ENCODE measurements at regions not wholly inside any gene's neighbourhood (a gene's known extent, or its start where the extent isn't known, plus 50 kb on each side); places are given as distances from the start of the nearest gene placed in this dataset.

DNA sequence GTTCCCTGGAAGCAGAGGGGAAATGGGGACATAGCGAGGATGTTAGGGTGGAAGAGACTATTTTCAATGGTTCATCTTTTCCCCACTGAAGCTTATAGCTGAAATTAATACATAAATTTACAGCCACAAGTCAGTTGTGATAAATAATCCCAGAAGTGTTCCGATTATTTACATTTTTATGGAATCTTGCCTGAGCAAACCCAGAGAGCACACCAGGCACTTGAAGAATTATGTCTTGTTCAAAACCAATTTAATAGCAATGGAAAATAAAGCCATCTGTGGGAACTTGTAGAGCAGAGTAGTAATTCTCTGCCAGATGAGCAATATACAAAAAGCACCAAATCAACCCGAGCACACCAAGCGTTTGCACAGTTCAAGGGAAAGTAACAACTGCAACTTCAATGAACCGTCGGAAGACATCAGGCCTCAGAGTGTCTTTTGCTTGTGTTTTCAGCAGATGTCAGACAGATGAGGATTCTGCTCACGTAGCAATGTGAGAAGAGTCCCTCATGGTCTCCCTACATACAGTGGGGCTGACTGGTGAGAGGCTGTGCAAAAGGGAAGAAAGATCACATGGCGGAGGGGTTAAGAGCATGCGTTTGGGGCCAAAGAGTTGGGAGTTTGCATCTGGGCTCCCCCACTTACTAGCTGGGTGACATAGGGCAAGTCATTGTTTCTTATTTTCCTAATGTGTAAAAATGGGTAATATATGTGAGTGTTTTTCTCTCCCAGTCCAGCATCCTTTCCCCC lies 148.7 kb upstream of the HS3ST2 start:
- Histone ChIP-seq H3K4me3 (no peak overlapping the region), H3K36me3 (no peaks in the 10 kb centered on the region), H3K9me3 (no peaks in the 10 kb centered on the region), H3K27ac (no peak overlapping the region), H3K27me3 (peaks cover 0 to 7% (median 0%) of the 10 kb centered on the region in 3 donors), H3K4me1 (no peaks in the 10 kb centered on the region)
- DNase-seq (no peak), ATAC-seq (no peak)
- in situ Hi-C loops (cut with MboI; ENCODE audit: low sequenced_read_pairs in 4 of 4): no loop called here
- TF ChIP-seq, protein P1, sequence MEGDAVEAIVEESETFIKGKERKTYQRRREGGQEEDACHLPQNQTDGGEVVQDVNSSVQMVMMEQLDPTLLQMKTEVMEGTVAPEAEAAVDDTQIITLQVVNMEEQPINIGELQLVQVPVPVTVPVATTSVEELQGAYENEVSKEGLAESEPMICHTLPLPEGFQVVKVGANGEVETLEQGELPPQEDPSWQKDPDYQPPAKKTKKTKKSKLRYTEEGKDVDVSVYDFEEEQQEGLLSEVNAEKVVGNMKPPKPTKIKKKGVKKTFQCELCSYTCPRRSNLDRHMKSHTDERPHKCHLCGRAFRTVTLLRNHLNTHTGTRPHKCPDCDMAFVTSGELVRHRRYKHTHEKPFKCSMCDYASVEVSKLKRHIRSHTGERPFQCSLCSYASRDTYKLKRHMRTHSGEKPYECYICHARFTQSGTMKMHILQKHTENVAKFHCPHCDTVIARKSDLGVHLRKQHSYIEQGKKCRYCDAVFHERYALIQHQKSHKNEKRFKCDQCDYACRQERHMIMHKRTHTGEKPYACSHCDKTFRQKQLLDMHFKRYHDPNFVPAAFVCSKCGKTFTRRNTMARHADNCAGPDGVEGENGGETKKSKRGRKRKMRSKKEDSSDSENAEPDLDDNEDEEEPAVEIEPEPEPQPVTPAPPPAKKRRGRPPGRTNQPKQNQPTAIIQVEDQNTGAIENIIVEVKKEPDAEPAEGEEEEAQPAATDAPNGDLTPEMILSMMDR (IDR thresholded peaks at IDR 0.05 in 4 of 5, conservative IDR thresholded peaks at IDR 0.05 in 1 of 5): no peak
- intact Hi-C loops (cut with DNase I; ENCODE audit: low total_unique reads): no loop called here

DNA sequence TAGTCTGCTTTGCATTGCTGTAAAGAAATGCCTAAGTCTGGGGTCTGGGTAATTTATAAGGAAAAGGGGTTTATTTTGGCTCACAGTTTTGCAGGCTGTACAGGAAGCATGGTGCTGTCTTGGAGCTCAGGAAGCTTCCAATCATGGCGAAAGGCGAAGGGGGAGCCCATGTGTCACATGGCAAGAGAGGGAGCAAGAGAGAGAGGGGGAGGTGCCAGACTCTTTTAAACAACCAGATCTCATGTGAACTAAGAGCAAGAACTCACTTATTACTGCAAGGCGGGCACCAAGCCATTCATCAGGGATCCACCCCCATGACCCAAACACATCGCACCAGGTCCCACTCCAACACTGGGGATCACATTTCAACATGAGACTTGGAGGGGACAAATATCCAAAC lies 148.2 kb upstream of the HS3ST2 start:
- Histone ChIP-seq H3K9me3 (no peaks in the 10 kb centered on the region), H3K4me1 (no peaks in the 10 kb centered on the region), H3K4me3 (no peak overlapping the region), H3K27me3 (peaks cover 0 to 7% (median 0%) of the 10 kb centered on the region in 3 donors), H3K36me3 (no peaks in the 10 kb centered on the region), H3K27ac (no peak overlapping the region)
- in situ Hi-C loops (cut with MboI; ENCODE audit: low sequenced_read_pairs in 4 of 4): no loop called here
- TF ChIP-seq POLR2A (IDR thresholded peaks at IDR 0.05): no peak
- TF ChIP-seq, protein P1 (IDR thresholded peaks at IDR 0.05 in 4 of 5, conservative IDR thresholded peaks at IDR 0.05 in 1 of 5): no peak
- DNase-seq (no peak), ATAC-seq (no peak)
- intact Hi-C loops (cut with DNase I; ENCODE audit: low total_unique reads): no loop called here

DNA sequence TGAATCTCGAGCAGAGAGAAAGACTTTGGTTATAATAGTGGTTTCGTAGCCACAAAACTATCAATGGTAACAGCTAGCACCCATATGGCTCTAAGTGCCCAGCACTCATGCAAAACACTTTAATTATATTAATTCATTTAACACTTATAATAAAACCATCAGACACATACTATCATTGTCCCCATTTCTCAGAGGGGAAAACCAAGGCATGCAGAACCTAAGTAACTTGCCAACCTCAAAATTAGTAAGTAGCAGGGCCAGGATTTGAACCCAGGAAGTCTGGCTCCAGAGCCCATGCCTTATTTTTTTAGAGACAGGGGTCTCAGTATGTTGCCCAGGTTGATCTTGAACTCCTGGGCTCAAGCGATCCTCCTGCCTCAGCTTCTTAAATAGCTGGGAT lies 145.6 kb upstream of the HS3ST2 start:
- H3K4me3 ChIP-seq: no peak overlapping the region
- H3K9me3 ChIP-seq: no peaks in the 10 kb centered on the region
- no peak overlapping the region for H3K27ac ChIP-seq
- intact Hi-C loops (cut with DNase I; ENCODE audit: low total_unique reads) (no loop called here), in situ Hi-C loops (cut with MboI; ENCODE audit: low sequenced_read_pairs in 4 of 4) (no loop called here)
- peaks cover 1 to 6% of the 10 kb centered on the region in 2 donors for H3K4me1 ChIP-seq
- H3K36me3 ChIP-seq: no peaks in the 10 kb centered on the region
- H3K27me3 ChIP-seq: peaks cover 0 to 7% (median 0%) of the 10 kb centered on the region in 3 donors
- TF ChIP-seq, protein P1 (IDR thresholded peaks at IDR 0.05 in 4 of 5, conservative IDR thresholded peaks at IDR 0.05 in 1 of 5): no peak
- TF ChIP-seq POLR2A (IDR thresholded peaks at IDR 0.05): no peak
- ATAC-seq (no peak), DNase-seq (no peak)

DNA sequence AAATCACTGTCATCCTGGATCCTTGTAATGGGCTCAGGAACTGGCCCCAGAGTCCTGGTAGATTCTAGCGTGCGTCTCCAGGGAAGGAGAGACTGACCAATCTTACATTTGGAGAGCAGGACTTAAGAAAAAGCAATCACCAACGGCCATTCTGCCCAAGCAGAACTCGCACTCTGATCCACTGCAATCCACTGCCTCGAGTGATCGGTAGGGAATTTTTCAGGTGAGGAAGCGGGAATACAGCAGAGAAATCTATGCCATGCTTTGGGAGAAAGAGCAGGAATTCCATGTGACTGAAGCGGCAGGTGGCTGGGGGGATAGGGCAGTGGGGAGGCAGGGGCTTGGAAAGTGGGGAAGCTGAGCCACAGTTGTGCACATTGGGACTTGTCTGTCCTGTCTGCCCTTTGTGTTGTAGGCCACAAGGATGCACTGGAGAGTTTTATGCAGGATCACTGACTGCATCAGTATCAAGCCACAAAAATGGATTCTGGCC lies 143.9 kb upstream of the HS3ST2 start:
- Histone ChIP-seq H3K27ac (no peak overlapping the region), H3K4me3 (no peak overlapping the region), H3K9me3 (no peaks in the 10 kb centered on the region), H3K36me3 (no peaks in the 10 kb centered on the region), H3K4me1 (peaks cover 4 to 16% of the 10 kb centered on the region in 2 donors), H3K27me3 (peaks cover 0 to 3% (median 0%) of the 10 kb centered on the region in 3 donors)
- DNase-seq: no peak
- ATAC-seq: no peak
- TF ChIP-seq POLR2A (IDR thresholded peaks at IDR 0.05): no peak
- TF ChIP-seq, protein P1 (IDR thresholded peaks at IDR 0.05 in 4 of 5, conservative IDR thresholded peaks at IDR 0.05 in 1 of 5): no peak
- in situ Hi-C loops (cut with MboI; ENCODE audit: low sequenced_read_pairs in 4 of 4): loop anchor here in 1 of 4 donors (10.0 kb wide), 1 partner anchor 1495 kb away; no protein-coding TSS in a partner anchor
- intact Hi-C loops (cut with DNase I; ENCODE audit: low total_unique reads): no loop called here

All from gastrocnemius medialis (tissue), 4 donors.